T-helper 1 cell treated with Interleukin-12 subunit alpha and Interleukin-12 subunit beta and Interleukin-4 antibody, amounts not matched to agents 30 ng/mL and 1 ng/mL, for 36 hours (primary cell): ENCODE measurements at regions not wholly inside any gene's neighbourhood (a gene's known extent, or its start where the extent isn't known, plus 50 kb on each side); places are given as distances from the start of the nearest gene placed in this dataset.
"Not testable (repeated sequence)": the region's sequence is repeated elsewhere in the genome, so short reads cannot be mapped to it uniquely, and the experiment has no call there.

Source experiments
- intact Hi-C: fragments of 100-400 bp; cut with micrococcal nuclease; formaldehyde crosslinking; loops from one replicate; pipeline ENCODE4 v1.15.1; 2024

DNA sequence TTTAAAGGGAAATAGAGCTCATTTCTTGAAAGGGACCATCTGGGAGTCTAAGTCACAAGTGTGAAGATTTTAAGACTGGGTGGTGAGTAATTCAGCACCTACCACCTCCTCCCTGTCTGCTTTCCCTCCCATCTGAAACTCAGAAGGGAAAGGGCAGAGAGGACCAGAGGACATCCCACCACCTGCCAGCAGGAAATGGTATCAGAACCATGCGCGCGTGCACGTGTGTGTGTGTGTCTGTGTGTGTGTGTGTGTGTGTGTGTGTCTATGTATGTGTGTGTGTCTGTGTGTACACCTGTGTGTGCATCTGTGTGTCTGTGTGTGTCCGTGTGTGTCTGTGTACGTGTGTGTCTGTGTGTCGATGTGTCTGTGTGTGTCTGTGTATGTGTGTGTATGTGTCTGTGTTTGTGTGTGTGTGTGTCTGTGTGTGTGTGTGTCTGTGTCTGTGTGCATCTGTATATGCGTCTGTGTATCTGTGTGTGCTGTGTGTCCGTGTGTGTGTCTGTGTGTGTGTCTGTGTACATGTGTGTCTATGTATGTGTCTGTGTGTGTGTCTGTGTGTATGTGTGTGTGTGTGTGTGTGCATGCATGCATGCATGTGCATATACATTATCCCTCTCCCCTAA is 76.8 kb downstream of the ZFP36L2 start:
- intact Hi-C loops, result loop anchor here (1.0 to 5.0 kb wide), 3 partner anchors 10 to 1302 kb away; no protein-coding TSS in a partner anchor

DNA sequence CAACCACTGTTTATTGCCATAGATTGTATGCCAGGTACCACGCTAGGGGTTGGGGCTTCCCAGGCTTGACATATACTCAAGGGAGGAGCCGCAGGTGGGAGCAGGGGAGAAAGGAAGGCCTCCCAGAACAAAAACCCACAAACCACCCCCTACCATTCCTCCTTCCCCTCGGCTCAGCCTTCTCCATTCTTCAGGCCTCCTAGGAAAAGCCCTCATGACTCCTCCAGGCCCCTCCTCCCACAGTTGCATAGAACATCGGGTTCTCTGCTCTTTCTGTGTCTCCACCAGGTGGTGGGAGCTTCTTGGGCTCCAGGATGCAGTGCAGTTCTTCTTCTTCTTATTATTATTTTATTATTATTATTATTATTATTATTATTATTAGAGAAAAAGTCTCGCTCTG is 80.3 kb downstream of the ZFP36L2 start:
- intact Hi-C loops, result no loop called here

- intact Hi-C loops, result no loop called here
Observed at GRCh38 chr2:43144263-43144662, 82.1 kb downstream of the ZFP36L2 start.

GRCh38 chr2:43143756-43144155 is 82.7 kb downstream of the ZFP36L2 start:
- intact Hi-C loops, result no loop called here

GRCh38 chr2:43142921-43143438 is 83.4 kb downstream of the ZFP36L2 start:
- intact Hi-C loops, result no loop called here

DNA sequence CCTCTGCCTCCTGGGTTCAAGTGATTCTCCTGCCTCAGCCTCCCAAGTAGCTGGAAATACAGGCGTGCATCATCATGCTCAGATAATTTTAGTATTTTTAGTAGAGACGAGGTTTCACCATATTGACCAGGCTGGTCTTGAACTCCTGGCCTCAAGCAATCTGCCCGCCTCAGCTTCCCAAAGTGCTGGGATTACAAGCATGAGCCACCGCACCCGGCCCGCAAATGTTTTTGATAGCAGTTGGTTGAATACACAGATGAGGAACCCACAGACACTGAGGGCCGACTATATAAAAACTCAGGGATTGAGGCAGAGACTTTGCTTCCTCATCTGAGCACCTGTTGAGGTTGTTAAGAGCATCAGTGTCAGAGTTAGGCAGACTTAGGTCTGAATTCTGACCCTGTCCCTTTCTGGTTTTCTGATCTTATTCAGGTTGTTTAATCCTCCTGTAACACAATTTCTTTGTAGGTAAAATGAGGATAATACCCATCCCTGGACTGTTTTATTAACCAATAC is 84.7 kb downstream of the ZFP36L2 start:
- intact Hi-C loops, result not testable (repeated sequence)

DNA sequence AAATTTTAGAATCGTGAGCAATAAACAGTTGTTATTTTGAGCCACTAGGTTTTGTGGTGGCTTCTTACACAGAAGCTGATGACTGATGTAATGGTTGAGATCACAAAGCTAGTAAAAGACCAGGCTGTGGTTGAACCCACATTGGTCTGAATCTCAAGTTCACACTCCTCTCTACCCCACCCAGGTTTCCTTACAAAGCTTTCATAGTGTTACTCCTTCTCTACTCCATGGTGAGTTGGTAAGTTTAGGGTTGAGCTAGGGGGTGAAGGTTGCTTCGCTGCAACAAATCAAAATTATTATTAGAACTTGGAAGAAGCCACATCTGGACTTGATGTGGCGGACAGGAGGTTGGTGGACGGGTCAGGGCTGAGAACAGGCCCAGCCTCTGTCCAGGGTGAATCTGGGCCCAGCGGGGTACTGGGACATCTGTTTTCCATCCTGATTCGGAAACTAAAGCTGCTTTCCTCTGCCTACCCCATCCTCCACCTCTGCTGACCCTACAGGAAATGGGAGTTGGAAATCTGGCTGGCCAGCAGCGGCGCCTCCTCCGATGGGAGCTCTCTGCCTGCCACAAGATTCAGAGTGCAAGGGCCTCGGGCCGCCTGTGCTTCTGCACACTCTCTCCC is 86.3 kb downstream of the ZFP36L2 start:
- intact Hi-C loops, result loop anchor here (1.0 kb wide), 1 partner anchor 9 kb away; no protein-coding TSS in a partner anchor

DNA sequence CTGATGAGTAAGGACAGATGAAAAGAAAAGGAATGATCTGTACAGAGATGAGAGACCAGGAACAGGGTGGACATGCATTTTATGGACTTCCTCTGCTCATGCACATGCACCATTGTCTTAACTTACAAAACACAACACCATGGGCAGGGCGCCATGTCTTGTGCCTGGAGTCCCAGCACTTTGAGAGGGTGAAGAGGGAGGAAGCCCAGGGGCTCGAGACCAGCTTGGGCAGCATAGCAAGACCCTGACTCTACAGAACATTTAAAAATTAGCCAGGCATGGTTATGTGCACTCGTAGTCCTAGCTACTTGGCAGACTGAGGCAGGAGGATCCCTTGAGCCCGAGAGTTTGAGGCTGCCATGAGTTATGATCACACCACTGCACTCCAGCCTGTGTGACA is 86.9 kb downstream of the ZFP36L2 start:
- intact Hi-C loops, result no loop called here

- intact Hi-C loops, result no loop called here
Observed at GRCh38 chr2:43138441-43138840, 88.0 kb downstream of the ZFP36L2 start.

GRCh38 chr2:43136876-43137275 is 89.5 kb downstream of the ZFP36L2 start:
- intact Hi-C loops, result loop anchor here (1.0 kb wide), 4 partner anchors 12 to 83 kb away; no protein-coding TSS in a partner anchor

GRCh38 chr2:43136011-43136799 is 90.2 kb downstream of the ZFP36L2 start:
- intact Hi-C loops, result no loop called here

DNA sequence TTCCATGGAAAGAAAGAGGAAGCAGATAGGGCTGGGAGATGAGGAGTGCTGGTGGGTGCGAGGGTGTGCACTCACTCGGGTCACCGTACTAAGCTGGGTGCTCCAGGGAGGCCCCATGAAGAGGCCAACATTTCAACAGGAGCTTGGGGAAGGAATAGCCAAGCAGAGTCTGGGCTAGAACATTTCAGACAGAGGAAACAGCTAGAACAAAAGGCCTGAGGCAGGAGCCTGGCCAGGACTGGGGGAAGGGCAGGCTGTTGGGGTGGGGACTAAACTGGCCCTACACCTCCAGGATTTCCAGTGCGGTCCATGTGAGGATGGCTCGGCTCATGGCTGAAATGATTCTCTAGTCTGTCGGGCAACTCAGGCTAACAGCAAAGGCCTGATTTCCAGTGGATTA is 90.8 kb downstream of the ZFP36L2 start:
- intact Hi-C loops, result loop anchor here (1.0 kb wide), 1 partner anchor 325 kb away; no protein-coding TSS in a partner anchor

DNA sequence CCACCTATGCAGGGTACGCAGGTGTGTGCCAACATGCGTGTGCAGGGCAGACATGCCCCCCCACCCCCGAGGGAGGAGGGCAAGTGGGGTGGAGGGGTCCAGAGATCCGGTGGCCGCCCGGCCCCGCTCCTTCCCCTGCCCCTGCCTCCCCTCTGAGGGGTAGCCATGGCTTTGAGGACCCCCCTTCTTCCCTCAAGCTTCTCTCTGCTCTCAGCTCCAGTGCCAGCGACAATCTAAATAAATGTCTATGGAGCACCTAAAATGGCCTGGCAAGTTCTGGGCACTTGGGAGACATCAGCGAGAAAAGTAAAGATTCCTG is 91.9 kb downstream of the ZFP36L2 start:
- intact Hi-C loops, result loop anchor here (1.0 to 5.0 kb wide), 5 partner anchors 24 to 463 kb away; partner anchors contain the start of gene THADA

- intact Hi-C loops, result loop anchor here (1.0 to 5.0 kb wide), 5 partner anchors 24 to 463 kb away; partner anchors contain the start of gene THADA
Observed at GRCh38 chr2:43133708-43134570, 92.5 kb downstream of the ZFP36L2 start.

- intact Hi-C loops, result loop anchor here (5.0 kb wide), 2 partner anchors 161 to 464 kb away; partner anchors contain the start of gene THADA
Observed at GRCh38 chr2:43133336-43133707, 93.1 kb downstream of the ZFP36L2 start.

- intact Hi-C loops, result loop anchor here (5.0 kb wide), 2 partner anchors 160 to 465 kb away; partner anchors contain the start of gene THADA
Observed at GRCh38 chr2:43132683-43133301, 93.6 kb downstream of the ZFP36L2 start.

- intact Hi-C loops, result loop anchor here (1.0 to 5.0 kb wide), 8 partner anchors 8 to 465 kb away; partner anchors contain the start of gene THADA
Observed at GRCh38 chr2:43131890-43132682, 94.3 kb downstream of the ZFP36L2 start.

GRCh38 chr2:43131051-43131889 is 95.1 kb downstream of the ZFP36L2 start:
- intact Hi-C loops, result loop anchor here (1.0 to 5.0 kb wide), 8 partner anchors 9 to 466 kb away; partner anchors contain the start of gene THADA
